ENCODE measurements at regions not wholly inside any gene's neighbourhood (a gene's known extent, or its start where the extent isn't known, plus 50 kb on each side); places are given as distances from the start of the nearest gene placed in this dataset.

- TF ChIP-seq CTCF (IDR thresholded peaks at IDR 0.05) = no peak
- no peak for TF ChIP-seq POLR2A (IDR thresholded peaks at IDR 0.05)
Measured at GRCh38 chr6:11404081-11404480, 133.5 kb upstream of the TMEM170B start.
